22Rv1 (cell line): ENCODE measurements at regions not wholly inside any gene's neighbourhood (a gene's known extent, or its start where the extent isn't known, plus 50 kb on each side); places are given as distances from the start of the nearest gene placed in this dataset.

ENCODE experiments used
- H3K27ac ChIP-seq: fragments of 450-650 bp; 2 replicates; pipeline ENCODE4 v1.5.1; 2017
- CTCF ChIP-seq: fragments of 450-650 bp; IDR thresholded peaks from 2 replicates; pipeline ENCODE4 v1.5.1; 2017; ENCODE audit warnings: mild to moderate bottlenecking
- ZFX ChIP-seq: fragments of 450-650 bp; IDR thresholded peaks from 2 replicates; pipeline ENCODE4 v1.6.1; 2017; ENCODE audit warnings: antibody characterized with exemption, borderline replicate concordance

- TF ChIP-seq ZFX (no peak), CTCF (no peak)
- H3K27ac ChIP-seq: no peak overlapping the region
Measured at GRCh38 chr3:73812054-73812453, 187.3 kb upstream of the PDZRN3 start.

- no peak overlapping the region for H3K27ac ChIP-seq
- TF ChIP-seq ZFX: no peak
- TF ChIP-seq CTCF: no peak
Measured at GRCh38 chr3:73808862-73809509, 184.2 kb upstream of the PDZRN3 start.

GRCh38 chr3:73805435-73805834 is 180.7 kb upstream of the PDZRN3 start:
- no peak for TF ChIP-seq ZFX
- no peak for TF ChIP-seq CTCF
- no peak overlapping the region for H3K27ac ChIP-seq

GRCh38 chr3:73804204-73804603 is 179.5 kb upstream of the PDZRN3 start:
- H3K27ac ChIP-seq: no peak overlapping the region
- TF ChIP-seq ZFX (no peak), CTCF (no peak)

GRCh38 chr3:73801444-73801843 is 176.7 kb upstream of the PDZRN3 start:
- TF ChIP-seq ZFX (no peak), CTCF (no peak)
- H3K27ac ChIP-seq: no peak overlapping the region

- TF ChIP-seq CTCF (no peak), ZFX (no peak)
Measured at GRCh38 chr3:73797311-73797710, 172.6 kb upstream of the PDZRN3 start.

GRCh38 chr3:73796382-73796781 is 171.6 kb upstream of the PDZRN3 start:
- no peak overlapping the region for H3K27ac ChIP-seq
- TF ChIP-seq CTCF (no peak), ZFX (no peak)

More at GRCh38 chr3:73797311-73797710, 172.6 kb upstream of the PDZRN3 start:
- no peak overlapping the region for H3K27ac ChIP-seq
